Activated CD8-positive, alpha-beta T cell treated with anti-CD3 and anti-CD28 coated beads for 36 hours (primary cell): ENCODE measurements at regions not wholly inside any gene's neighbourhood (a gene's known extent, or its start where the extent isn't known, plus 50 kb on each side); places are given as distances from the start of the nearest gene placed in this dataset.

ENCODE experiments used
- ATAC-seq: fragments of 200-7000 bp; cut with Tn5 transposase; one replicate; pipeline ENCODE4 v1.10.0; 2021; ENCODE audit warnings: mild to moderate bottlenecking, moderate library complexity
- CTCF ChIA-PET: fragments of 350-600 bp; sonication (Branson Sonifier 250); formaldehyde crosslinking; loops from one replicate; lab custom pipeline; 2021; ENCODE audit warnings: antibody characterized with exemption; lab: Charles Lee
- POLR2A ChIA-PET: fragments of 350-600 bp; sonication (Branson Sonifier 250); formaldehyde crosslinking; loops from one replicate; lab custom pipeline; 2021; ENCODE audit warnings: antibody characterized with exemption; lab: Charles Lee
- DNase-seq: peaks from one replicate; pipeline ENCODE4 v3.0.0-alpha.2; 2020
- H3K27ac Mint-ChIP-seq: one replicate; pipeline ENCODE4 v1.8.0; 2021; ENCODE audit warnings: mild to moderate bottlenecking, mixed read lengths
- H3K27me3 Mint-ChIP-seq: one replicate; pipeline ENCODE4 v1.8.0; 2021; ENCODE audit warnings: mixed read lengths
- H3K36me3 Mint-ChIP-seq: one replicate; pipeline ENCODE4 v1.8.0; 2021; ENCODE audit warnings: low read depth, mixed read lengths
- H3K4me1 Mint-ChIP-seq: one replicate; pipeline ENCODE4 v1.8.0; 2021; ENCODE audit warnings: low read depth, mixed read lengths
- H3K4me3 Mint-ChIP-seq: one replicate; pipeline ENCODE4 v1.8.0; 2021; ENCODE audit warnings: mild to moderate bottlenecking, moderate library complexity, mixed read lengths
- H3K9me3 Mint-ChIP-seq: one replicate; pipeline ENCODE4 v1.8.0; 2021; ENCODE audit warnings: mixed read lengths
- CTCF ChIP-seq: fragments of 200-600 bp; IDR thresholded peaks from one replicate; pipeline ENCODE4 v1.8.0; 2022; ENCODE audit warnings: antibody characterized with exemption, mild to moderate bottlenecking
- intact Hi-C: fragments of 100-400 bp; cut with micrococcal nuclease; formaldehyde crosslinking; loops from one replicate; pipeline ENCODE4 v1.10.0; 2022

- no peak overlapping the region for H3K4me3 Mint-ChIP-seq
- DNase-seq (no peak), ATAC-seq (no peak)
- no peaks in the 10 kb centered on the region for H3K27me3 Mint-ChIP-seq
- no peak for TF ChIP-seq CTCF
- H3K27ac Mint-ChIP-seq = no peak overlapping the region
- no peaks in the 10 kb centered on the region for H3K9me3 Mint-ChIP-seq
- no peaks in the 10 kb centered on the region for H3K36me3 Mint-ChIP-seq
- intact Hi-C loops = no loop called here
- ChIA-PET CTCF (no interaction called here), POLR2A (no interaction called here)
- no peaks in the 10 kb centered on the region for H3K4me1 Mint-ChIP-seq
Observed at GRCh38 chr3:117728226-117728625, 1018.6 kb downstream of the TUSC7 start.

- ATAC-seq = no peak
- H3K27ac Mint-ChIP-seq = no peak overlapping the region
- CTCF ChIA-PET = interaction anchor here (0.6 kb wide), 1 partner anchor 18 kb away, joined by 3 read pairs; no protein-coding TSS in a partner anchor
- DNase-seq = no peak
- H3K4me3 Mint-ChIP-seq = no peak overlapping the region
- intact Hi-C loops = no loop called here
- H3K27me3 Mint-ChIP-seq = no peaks in the 10 kb centered on the region
- no peak for TF ChIP-seq CTCF
- H3K36me3 Mint-ChIP-seq = no peaks in the 10 kb centered on the region
- H3K9me3 Mint-ChIP-seq = peaks cover 6% of the 10 kb centered on the region
- POLR2A ChIA-PET = no interaction called here
- H3K4me1 Mint-ChIP-seq = no peaks in the 10 kb centered on the region
Observed at GRCh38 chr3:117734496-117734895, 1024.9 kb downstream of the TUSC7 start.

GRCh38 chr3:117735481-117736101, 1026.0 kb downstream of the TUSC7 start:
- POLR2A ChIA-PET = no interaction called here
- Mint-ChIP-seq H3K27me3 (no peaks in the 10 kb centered on the region), H3K4me3 (no peak overlapping the region), H3K27ac (no peak overlapping the region), H3K4me1 (no peaks in the 10 kb centered on the region), H3K9me3 (peaks cover 6% of the 10 kb centered on the region), H3K36me3 (no peaks in the 10 kb centered on the region)
- intact Hi-C loops = no loop called here
- ATAC-seq = no peak
- DNase-seq = no peak
- CTCF ChIA-PET = no interaction called here
- no peak for TF ChIP-seq CTCF

GRCh38 chr3:117736846-117737245, 1027.3 kb downstream of the TUSC7 start:
- CTCF ChIA-PET = no interaction called here
- Mint-ChIP-seq H3K27me3 (no peaks in the 10 kb centered on the region), H3K27ac (no peak overlapping the region), H3K9me3 (peaks cover 6% of the 10 kb centered on the region), H3K36me3 (no peaks in the 10 kb centered on the region), H3K4me3 (no peak overlapping the region), H3K4me1 (no peaks in the 10 kb centered on the region)
- no peak for TF ChIP-seq CTCF
- no peak for ATAC-seq
- POLR2A ChIA-PET = no interaction called here
- intact Hi-C loops = no loop called here
- no peak for DNase-seq

GRCh38 chr3:117743993-117744392, 1034.4 kb downstream of the TUSC7 start:
- ChIA-PET CTCF (no interaction called here), POLR2A (no interaction called here)
- TF ChIP-seq CTCF = no peak
- no peak overlapping the region for H3K4me3 Mint-ChIP-seq
- intact Hi-C loops = no loop called here
- no peaks in the 10 kb centered on the region for H3K27me3 Mint-ChIP-seq
- no peak overlapping the region for H3K27ac Mint-ChIP-seq
- no peaks in the 10 kb centered on the region for H3K4me1 Mint-ChIP-seq
- no peaks in the 10 kb centered on the region for H3K36me3 Mint-ChIP-seq
- ATAC-seq = no peak
- DNase-seq = no peak
- H3K9me3 Mint-ChIP-seq = no peaks in the 10 kb centered on the region
